ENCODE measurements at regions not wholly inside any gene's neighbourhood (a gene's known extent, or its start where the extent isn't known, plus 50 kb on each side); places are given as distances from the start of the nearest gene placed in this dataset.
"Not testable (repeated sequence)": the region's sequence is repeated elsewhere in the genome, so short reads cannot be mapped to it uniquely, and the experiment has no call there.

DNA sequence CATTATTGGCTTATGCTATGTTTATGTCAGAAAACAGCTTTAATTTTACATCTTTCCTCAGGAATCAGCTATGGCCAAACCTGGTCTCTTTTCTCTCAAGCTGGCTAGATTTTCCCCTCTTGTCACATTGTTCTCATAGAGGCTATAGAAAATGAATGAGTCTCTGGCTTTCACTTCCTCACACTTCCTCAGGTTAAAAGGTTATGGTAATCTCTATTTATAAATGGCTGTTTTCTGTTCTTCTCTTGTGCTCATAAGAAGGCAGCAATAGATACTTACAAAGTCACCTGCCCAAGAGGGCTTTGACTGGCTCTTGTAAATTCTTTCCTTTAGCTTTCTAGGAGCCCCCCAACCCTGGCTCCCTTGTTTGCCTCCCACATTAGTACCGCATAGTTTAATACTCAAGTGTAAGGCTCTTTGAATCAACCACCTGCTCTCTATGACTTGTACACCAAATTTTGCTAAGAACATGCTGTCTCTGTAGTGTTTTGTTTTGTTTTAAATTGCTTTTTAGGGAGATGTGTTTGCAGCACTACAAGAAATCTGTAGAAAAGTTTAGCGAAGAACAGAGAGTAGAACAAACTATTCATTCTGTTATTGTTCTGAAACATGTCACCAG lies 897.4 kb upstream of the CITED2 start:
- ATAC-seq (peak in 1 of 4 donors; percentile 36), DNase-seq (no peak)
- no peak overlapping the region for H3K27ac ChIP-seq
- H3K36me3 ChIP-seq = no peaks in the 10 kb centered on the region
- peaks cover 0 to 15% (median 4%) of the 10 kb centered on the region in 12 donors for H3K4me1 ChIP-seq
- intact Hi-C loops (cut with DNase I) = no loop called here
- TF ChIP-seq POLR2A (IDR thresholded peaks at IDR 0.05) = no peak
- H3K27me3 ChIP-seq = no peaks in the 10 kb centered on the region
- 65 to 73% (median 70%) methylated on average over 2 of the region's 2 CpGs for WGBS, 4 donors
- H3K4me3 ChIP-seq = no peak overlapping the region
- H3K9me3 ChIP-seq = peaks cover 0 to 12% (median 1%) of the 10 kb centered on the region in 12 donors

DNA sequence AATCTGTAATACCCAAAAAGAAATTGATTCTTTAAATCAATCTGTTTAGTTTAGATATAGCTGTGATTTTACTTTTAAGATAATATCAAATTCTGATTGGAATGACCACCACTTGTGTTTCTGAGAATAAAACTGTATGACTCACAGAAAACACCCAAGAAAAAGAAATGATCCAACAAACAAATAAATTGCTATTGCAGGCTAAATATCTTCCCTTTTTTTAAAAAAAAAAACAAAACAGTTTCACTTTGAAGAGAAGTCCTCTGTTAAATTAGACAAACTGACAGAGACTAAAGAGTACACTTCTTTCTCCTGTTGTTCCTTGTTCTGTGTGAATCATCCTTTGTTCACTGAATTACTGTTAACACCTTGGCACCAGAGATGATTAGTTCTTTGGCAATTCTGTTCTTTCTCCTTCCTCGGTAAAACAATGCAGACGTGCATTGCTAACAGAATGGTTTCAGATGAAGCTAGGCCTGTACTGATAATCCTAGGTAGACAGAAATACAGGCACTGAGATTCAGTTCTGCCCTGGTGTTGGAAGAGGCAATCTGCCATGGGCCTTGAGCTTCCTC lies 895.2 kb upstream of the CITED2 start:
- Histone ChIP-seq H3K36me3 (no peaks in the 10 kb centered on the region), H3K27me3 (no peaks in the 10 kb centered on the region), H3K4me1 (peaks cover 0 to 15% (median 4%) of the 10 kb centered on the region in 12 donors), H3K4me3 (no peak overlapping the region), H3K27ac (peak overlapping the region in 1 of 12 donors; percentile 64), H3K9me3 (peaks cover 0 to 12% (median 1%) of the 10 kb centered on the region in 12 donors)
- intact Hi-C loops (cut with DNase I) = no loop called here
- 43 to 60% (median 44%) methylated on average over 2 of the region's 2 CpGs for WGBS, 4 donors
- TF ChIP-seq POLR2A (IDR thresholded peaks at IDR 0.05) = no peak
- TF ChIP-seq, protein P1, sequence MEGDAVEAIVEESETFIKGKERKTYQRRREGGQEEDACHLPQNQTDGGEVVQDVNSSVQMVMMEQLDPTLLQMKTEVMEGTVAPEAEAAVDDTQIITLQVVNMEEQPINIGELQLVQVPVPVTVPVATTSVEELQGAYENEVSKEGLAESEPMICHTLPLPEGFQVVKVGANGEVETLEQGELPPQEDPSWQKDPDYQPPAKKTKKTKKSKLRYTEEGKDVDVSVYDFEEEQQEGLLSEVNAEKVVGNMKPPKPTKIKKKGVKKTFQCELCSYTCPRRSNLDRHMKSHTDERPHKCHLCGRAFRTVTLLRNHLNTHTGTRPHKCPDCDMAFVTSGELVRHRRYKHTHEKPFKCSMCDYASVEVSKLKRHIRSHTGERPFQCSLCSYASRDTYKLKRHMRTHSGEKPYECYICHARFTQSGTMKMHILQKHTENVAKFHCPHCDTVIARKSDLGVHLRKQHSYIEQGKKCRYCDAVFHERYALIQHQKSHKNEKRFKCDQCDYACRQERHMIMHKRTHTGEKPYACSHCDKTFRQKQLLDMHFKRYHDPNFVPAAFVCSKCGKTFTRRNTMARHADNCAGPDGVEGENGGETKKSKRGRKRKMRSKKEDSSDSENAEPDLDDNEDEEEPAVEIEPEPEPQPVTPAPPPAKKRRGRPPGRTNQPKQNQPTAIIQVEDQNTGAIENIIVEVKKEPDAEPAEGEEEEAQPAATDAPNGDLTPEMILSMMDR (IDR thresholded peaks at IDR 0.05) = no peak
- DNase-seq (no peak), ATAC-seq (no peak)

DNA sequence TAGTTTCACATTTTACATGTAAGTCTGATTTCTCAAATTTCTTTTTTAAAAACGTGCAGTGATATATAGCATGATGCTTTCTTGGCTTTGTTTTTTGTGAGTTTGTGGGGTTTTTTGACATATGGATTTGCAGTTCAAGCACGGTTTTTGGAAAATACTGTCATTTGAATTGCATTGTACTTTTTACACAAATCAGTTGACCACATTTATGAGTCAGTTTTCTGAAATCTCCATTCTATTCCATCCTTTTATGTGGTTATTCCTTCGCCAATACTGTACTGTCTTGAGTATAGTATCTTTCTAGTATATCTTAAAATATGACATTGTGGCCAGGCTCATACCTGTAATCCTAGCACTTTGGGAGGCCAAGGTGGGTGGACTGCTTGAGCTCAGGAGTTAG lies 890.0 kb upstream of the CITED2 start:
- DNase-seq (no peak), ATAC-seq (no peak)
- intact Hi-C loops (cut with DNase I) = no loop called here
- H3K9me3 ChIP-seq = peaks cover 0 to 12% (median 1%) of the 10 kb centered on the region in 12 donors
- WGBS, 4 donors = 93 to 97% (median 96%) methylated on average over 3 of the region's 3 CpGs
- H3K36me3 ChIP-seq = no peaks in the 10 kb centered on the region
- H3K4me3 ChIP-seq = no peak overlapping the region
- no peak overlapping the region for H3K27ac ChIP-seq
- peaks cover 0 to 6% (median 0%) of the 10 kb centered on the region in 12 donors for H3K4me1 ChIP-seq
- TF ChIP-seq, protein P1 (IDR thresholded peaks at IDR 0.05) = no peak
- TF ChIP-seq POLR2A (IDR thresholded peaks at IDR 0.05) = no peak
- no peaks in the 10 kb centered on the region for H3K27me3 ChIP-seq

DNA sequence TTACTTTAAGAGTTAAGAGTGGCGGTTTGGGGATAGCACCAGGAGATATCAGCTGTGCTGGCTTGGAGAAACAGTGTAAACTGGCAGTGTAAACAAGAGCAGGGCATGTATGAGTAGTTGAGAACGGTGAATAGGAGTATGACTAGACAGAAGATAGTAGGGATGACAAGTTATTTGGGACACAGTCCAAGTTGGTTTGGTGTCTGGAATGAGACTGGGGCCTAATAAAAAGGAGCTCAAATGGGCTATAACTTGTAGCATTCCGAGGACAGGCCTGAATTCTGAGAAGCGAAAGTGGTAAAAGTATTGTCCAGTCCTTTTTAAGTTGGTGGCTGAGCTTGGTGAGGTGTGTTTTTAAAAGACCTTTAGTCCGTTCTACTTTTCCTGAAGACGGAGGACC lies 883.9 kb upstream of the CITED2 start:
- H3K27me3 ChIP-seq; H3K4me3 ChIP-seq; H3K36me3 ChIP-seq; intact Hi-C loops (cut with DNase I); H3K27ac ChIP-seq; H3K9me3 ChIP-seq; H3K4me1 ChIP-seq; ATAC-seq; DNase-seq: not testable (repeated sequence)
- WGBS, 4 donors = 73 to 81% (median 75%) methylated on average over 4 to 6 of the region's 6 CpGs

DNA sequence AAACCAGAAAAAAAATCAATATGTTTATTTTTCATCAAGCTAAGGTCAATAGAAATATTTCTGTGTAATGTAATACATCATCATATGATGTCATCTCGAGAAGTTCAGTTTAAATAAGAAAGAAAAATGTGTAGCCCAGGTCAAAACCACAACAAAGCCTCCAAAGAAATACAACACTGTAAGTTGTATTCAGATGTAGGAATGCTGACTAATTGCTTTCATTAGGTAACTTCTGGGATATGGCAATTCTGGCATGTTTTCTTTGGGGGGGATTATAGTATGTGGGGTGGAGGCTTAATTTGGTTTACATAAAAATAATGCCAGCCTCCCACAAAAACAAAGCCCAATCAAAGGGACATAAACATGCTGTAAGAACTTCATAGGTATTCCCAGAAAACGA lies 881.8 kb upstream of the CITED2 start:
- Histone ChIP-seq H3K4me1 (no peaks in the 10 kb centered on the region), H3K27ac (no peak overlapping the region), H3K4me3 (no peak overlapping the region), H3K36me3 (no peaks in the 10 kb centered on the region), H3K9me3 (no peaks in the 10 kb centered on the region), H3K27me3 (no peaks in the 10 kb centered on the region)
- TF ChIP-seq, protein P1 (IDR thresholded peaks at IDR 0.05) = no peak
- no peak for TF ChIP-seq POLR2A (IDR thresholded peaks at IDR 0.05)
- ATAC-seq (no peak), DNase-seq (no peak)
- whole genome bisulfite sequencing, 4 donors = 91 to 96% (median 95%) methylated on average over 2 of the region's 2 CpGs
- intact Hi-C loops (cut with DNase I) = no loop called here

Data from heart left ventricle (tissue), 16 donors.